AG10803 (cell line): ENCODE measurements at regions not wholly inside any gene's neighbourhood (a gene's known extent, or its start where the extent isn't known, plus 50 kb on each side); places are given as distances from the start of the nearest gene placed in this dataset.
"Not testable (repeated sequence)": the region's sequence is repeated elsewhere in the genome, so short reads cannot be mapped to it uniquely, and the experiment has no call there.

Experiments used
- DNase-seq: peaks from one replicate; pipeline ENCODE4 v3.0.0; 2010; ENCODE audit warnings: low read depth
- H3K4me3 ChIP-seq: 2 replicates; pipeline ENCODE4 v1.5.1; 2011; ENCODE audit warnings: mild to moderate bottlenecking, low read length, control low read depth
- CTCF ChIP-seq: conservative IDR thresholded peaks from 2 replicates; pipeline ENCODE4 v1.5.1; 2011; ENCODE audit warnings: mild to moderate bottlenecking, low read length, control low read depth, inconsistent platforms

- TF ChIP-seq CTCF: no peak
- no peak for DNase-seq
- no peak overlapping the region for H3K4me3 ChIP-seq
These were observed 213.9 kb upstream of the FIGN start for GRCh38 chr2:163949693-163950092.

GRCh38 chr2:163944347-163944737 is 208.5 kb upstream of the FIGN start:
- H3K4me3 ChIP-seq: no peak overlapping the region
- TF ChIP-seq CTCF: no peak
- no peak for DNase-seq

GRCh38 chr2:163943403-163944346 is 207.9 kb upstream of the FIGN start:
- no peak overlapping the region for H3K4me3 ChIP-seq
- TF ChIP-seq CTCF: no peak
- no peak for DNase-seq

- no peak overlapping the region for H3K4me3 ChIP-seq
- DNase-seq: no peak
- no peak for TF ChIP-seq CTCF
These were observed 198.3 kb upstream of the FIGN start for GRCh38 chr2:163934131-163934530.

GRCh38 chr2:163919717-163920116 is 183.9 kb upstream of the FIGN start:
- TF ChIP-seq CTCF: no peak
- DNase-seq: no peak

GRCh38 chr2:163914486-163914885 is 178.7 kb upstream of the FIGN start:
- not testable (repeated sequence) for H3K4me3 ChIP-seq, DNase-seq

More at GRCh38 chr2:163919717-163920116, 183.9 kb upstream of the FIGN start:
- H3K4me3 ChIP-seq: no peak overlapping the region

GRCh38 chr2:163913532-163913944 is 177.7 kb upstream of the FIGN start:
- H3K4me3 ChIP-seq, DNase-seq: not testable (repeated sequence)

- no peak for DNase-seq
These were observed 173.7 kb upstream of the FIGN start for GRCh38 chr2:163909411-163910080.

More at GRCh38 chr2:163909411-163910080, 173.7 kb upstream of the FIGN start:
- TF ChIP-seq CTCF: no peak
- no peak overlapping the region for H3K4me3 ChIP-seq
